ENCODE measurements at regions not wholly inside any gene's neighbourhood (a gene's known extent, or its start where the extent isn't known, plus 50 kb on each side); places are given as distances from the start of the nearest gene placed in this dataset.

- no peak overlapping the region for H2BK20ac ChIP-seq (ENCODE audit: low read depth, low read length, poor library complexity, severe bottlenecking)
- no peaks in the 10 kb centered on the region for H3K4me1 ChIP-seq (ENCODE audit: insufficient read depth, low read length)
- DNase-seq = no peak
- H3K79me1 ChIP-seq (ENCODE audit: insufficient read depth, low read depth, low read length, poor library complexity, severe bottlenecking) = no peaks in the 10 kb centered on the region
- H2BK12ac ChIP-seq (ENCODE audit: insufficient read length, low read depth, low read length) = no peak overlapping the region
- no CpG with 5 or more reads among the region's 2 CpGs for WGBS (ENCODE audit: extremely low coverage, insufficient read length, low lambda C conversion rate)
- H3K56ac ChIP-seq (ENCODE audit: insufficient read length, low read depth, low read length) = no peak overlapping the region
- no peaks in the 10 kb centered on the region for H3K23me2 ChIP-seq (ENCODE audit: insufficient read length, low read depth, low read length, poor library complexity, severe bottlenecking)
- Mint-ChIP-seq H3K4me3 (no peak overlapping the region; a peak in 1 of 5 replicates), H3K27ac (no peak overlapping the region), H3K36me3 (ENCODE audit: insufficient read depth in 1 of 3, low read depth in 3 of 3) (peaks cover 0 to 3% (median 0%) of the 10 kb centered on the region in 3 experiments; a peak in 1 of 7 replicates), H3K9me3 (peaks cover 40 to 62% of the 10 kb centered on the region in 2 experiments), H3K27me3 (ENCODE audit: low read depth) (peaks cover 85% of the 10 kb centered on the region), H3K4me1 (peaks cover 0 to 4% of the 10 kb centered on the region in 2 experiments; a peak in 1 of 4 replicates)
- no peaks in the 10 kb centered on the region for H4K20me1 ChIP-seq (ENCODE audit: control insufficient read depth, insufficient read depth, insufficient read length)
- no peak overlapping the region for H4K91ac ChIP-seq (ENCODE audit: insufficient read length, low read depth, low read length)
- H3K9me3 ChIP-seq (ENCODE audit: control insufficient read depth, low read depth, low read length) = peaks cover 47% of the 10 kb centered on the region
- H3K27ac ChIP-seq (ENCODE audit: insufficient read length, low read depth, low read length) = no peak overlapping the region
- no peak overlapping the region for H3K4me2 ChIP-seq (ENCODE audit: insufficient read depth, insufficient read length, low read length)
- no peak overlapping the region for H3K14ac ChIP-seq (ENCODE audit: insufficient read depth, low read length)
- no peak overlapping the region for H3K23ac ChIP-seq (ENCODE audit: insufficient read length, low read depth, low read length)
- H3K18ac ChIP-seq (ENCODE audit: insufficient read length, low read depth, low read length) = no peak overlapping the region
- H2AK5ac ChIP-seq (ENCODE audit: insufficient read length, low read length) = no peak overlapping the region
- H3K4ac ChIP-seq (ENCODE audit: low read depth, low read length) = no peak overlapping the region
- no peak overlapping the region for H2AFZ ChIP-seq (ENCODE audit: low read length)
- H3K27me3 ChIP-seq (ENCODE audit: insufficient read depth, low read length) = peaks cover 8% of the 10 kb centered on the region; the same call in 1 of the 2 replicates
- no peaks in the 10 kb centered on the region for H3K79me2 ChIP-seq (ENCODE audit: insufficient read depth, low read length)
- H2BK5ac ChIP-seq (ENCODE audit: insufficient read length, low read length) = no peak overlapping the region
- H3T11ph ChIP-seq (ENCODE audit: low read length) = no peak overlapping the region
- H4K8ac ChIP-seq (replicated peaks; ENCODE audit: insufficient read length, low read depth, low read length) = no peak overlapping the region
- no peak overlapping the region for H2BK15ac ChIP-seq (ENCODE audit: low read depth, low read length)
- H3K9ac ChIP-seq (ENCODE audit: extremely low read depth, insufficient read length, low read length) = no peak overlapping the region
- no peak overlapping the region for H2BK120ac ChIP-seq (ENCODE audit: low read depth, low read length, poor library complexity, severe bottlenecking)
- H4K5ac ChIP-seq (ENCODE audit: insufficient read length, low read depth, low read length) = no peak overlapping the region
- no peak for TF ChIP-seq CTCF (conservative IDR thresholded peaks at IDR 0.05)
Measured at GRCh38 chrX:120794525-120794975, 81.1 kb downstream of the CT47B1 start.
